Upper lobe of left lung (tissue), 6 donors: ENCODE measurements at regions not wholly inside any gene's neighbourhood (a gene's known extent, or its start where the extent isn't known, plus 50 kb on each side); places are given as distances from the start of the nearest gene placed in this dataset.
"Not testable (repeated sequence)": the region's sequence is repeated elsewhere in the genome, so short reads cannot be mapped to it uniquely, and the experiment has no call there.

Source experiments
- ATAC-seq, 2 donors: fragments of 200-7000 bp; cut with Tn5 transposase; one replicate each; pipeline ENCODE4 v1.9.1; 2022; ENCODE audit warnings: mild to moderate bottlenecking in 2 of 2, moderate library complexity in 2 of 2; ENCODE audit not compliant: low FRiP score in 2 of 2
- DNase-seq, 2 donors: peaks; one replicate each; pipeline ENCODE4 v3.0.0-alpha.2; 2019 to 2020
- H3K27ac ChIP-seq, 4 donors: fragments of 200-600 bp; sonication (generic); one replicate each; pipeline ENCODE4 v1.5.1; 2016 to 2019
- H3K27me3 ChIP-seq, 4 donors: fragments of 200-600 bp; sonication (generic); one replicate each; pipeline ENCODE4 v1.5.1; 2017 to 2019
- H3K36me3 ChIP-seq, 4 donors: fragments of 200-600 bp; sonication (generic); one replicate each; pipeline ENCODE4 v1.5.1; 2016 to 2019
- H3K4me1 ChIP-seq, 4 donors: fragments of 200-600 bp; sonication (generic); one replicate each; pipeline ENCODE4 v1.5.1; 2018 to 2019
- H3K4me3 ChIP-seq, 4 donors: fragments of 200-600 bp; sonication (generic); one replicate each; pipeline ENCODE4 v1.5.1; 2017 to 2019; ENCODE audit warnings: mild to moderate bottlenecking in 2 of 4, moderate library complexity in 1 of 4
- H3K9me3 ChIP-seq, 4 donors: fragments of 200-600 bp; sonication (generic); one replicate each; pipeline ENCODE4 v1.5.1; 2018 to 2019
- CTCF ChIP-seq, 6 experiments: fragments of 450-650 bp in 4 of 6; fragments of 200-600 bp in 2 of 6; sonication (generic) in 2 of 6; IDR thresholded peaks; one replicate each; pipeline ENCODE4 v1.5.1; 2016 to 2019; ENCODE audit warnings: antibody characterized with exemption in 6 of 6
- EP300 ChIP-seq, 4 donors: sonication (generic); formaldehyde crosslinking; IDR thresholded peaks; one replicate each; pipeline ENCODE4 v1.5.1; 2017; ENCODE audit warnings: antibody characterized with exemption in 4 of 4, control low read depth in 2 of 4
- POLR2A ChIP-seq, 4 donors: fragments of 450-650 bp; IDR thresholded peaks; one replicate each; pipeline ENCODE4 v1.5.1; 2016 to 2017; ENCODE audit warnings: antibody characterized with exemption in 4 of 4, mild to moderate bottlenecking in 2 of 4
- POLR2AphosphoS5 ChIP-seq, 2 donors: sonication (generic); formaldehyde crosslinking; IDR thresholded peaks; one replicate each; pipeline ENCODE4 v1.5.1; 2017; ENCODE audit warnings: antibody characterized with exemption in 2 of 2
- WGBS, 2 donors: methylation state at CpG; one replicate each; pipeline ENCODE4 v1.1.5; 2017 to 2018; 5-methylcytosine and 5-hydroxymethylcytosine counted together
- donor health status: DM: no; HTN: no; CAD: no; lungs with moderate emphysema.
- donor health status: DM: no; HTN: yes; CAD: no; lungs with severe emphysema.

DNA sequence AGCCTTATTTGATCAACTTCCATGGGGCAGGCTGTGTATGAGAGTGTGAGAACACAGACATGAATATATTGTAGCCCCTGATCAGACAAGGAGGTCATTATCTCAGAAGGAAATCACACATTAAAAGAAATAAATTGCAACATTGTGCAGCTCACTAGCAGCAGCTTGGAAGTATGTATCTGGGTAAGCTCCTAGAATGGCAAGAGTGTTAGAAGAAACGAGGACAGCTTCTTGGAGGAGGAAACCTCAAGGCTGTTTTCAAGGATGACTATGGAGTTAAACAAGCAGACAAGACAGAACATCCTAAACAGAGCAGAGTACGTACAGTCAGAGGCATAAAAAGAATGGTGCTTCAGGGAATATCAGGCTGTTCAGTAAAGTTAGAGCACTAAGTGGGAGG, 511.0 kb downstream of the SLCO4C1 start:
- Histone ChIP-seq H3K4me3 (no peak overlapping the region), H3K4me1 (no peaks in the 10 kb centered on the region), H3K9me3 (no peaks in the 10 kb centered on the region), H3K27ac (no peak overlapping the region), H3K27me3 (no peaks in the 10 kb centered on the region), H3K36me3 (no peaks in the 10 kb centered on the region)
- DNase-seq = no peak
- WGBS, 2 donors = 50 to 60% methylated on average over 2 of the region's 2 CpGs
- TF ChIP-seq POLR2AphosphoS5 (IDR thresholded peaks at IDR 0.05) (no peak), EP300 (IDR thresholded peaks at IDR 0.05) (no peak), CTCF (IDR thresholded peaks at IDR 0.05) (no peak), POLR2A (IDR thresholded peaks at IDR 0.05) (no peak)
- no peak for ATAC-seq

DNA sequence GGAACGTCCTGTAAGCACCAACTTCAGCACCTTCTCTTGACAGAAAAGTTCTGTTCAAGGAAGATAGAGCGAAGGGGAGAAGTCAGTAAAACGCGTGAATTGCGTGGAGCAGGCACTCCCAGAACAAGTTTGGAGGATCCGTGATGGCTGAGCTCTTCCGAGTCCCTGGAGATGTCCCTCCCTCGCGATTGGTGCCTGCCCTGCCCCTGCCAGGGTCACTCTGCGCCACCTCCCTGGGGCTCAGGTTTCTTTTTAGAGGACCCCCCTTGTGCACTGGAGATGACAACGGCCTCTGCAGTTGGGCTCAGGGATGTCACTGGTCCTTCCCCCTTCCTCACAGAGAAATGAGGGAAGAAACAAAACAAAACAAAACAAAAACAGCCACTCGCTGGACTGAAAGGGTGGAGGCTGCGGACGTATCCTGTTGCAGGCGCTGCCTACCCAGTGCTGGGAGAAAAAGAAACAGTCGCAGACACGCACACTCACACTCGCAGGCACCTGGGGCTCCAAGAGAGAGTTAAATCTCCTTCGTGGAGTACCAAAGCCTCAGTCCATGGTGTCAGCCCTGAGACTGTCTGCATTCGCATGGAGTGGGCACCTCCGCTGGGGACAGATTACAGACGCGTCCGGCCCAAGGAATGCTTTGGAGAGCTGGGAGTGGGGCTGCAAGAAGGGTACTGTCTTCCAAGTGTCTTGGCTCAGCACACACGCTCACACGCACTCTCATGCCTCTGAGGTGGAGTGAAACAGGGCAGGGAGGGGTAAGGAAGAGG, 512.7 kb downstream of the SLCO4C1 start:
- no peaks in the 10 kb centered on the region for H3K4me1 ChIP-seq
- H3K27me3 ChIP-seq = no peaks in the 10 kb centered on the region
- TF ChIP-seq CTCF (IDR thresholded peaks at IDR 0.05) (no peak), EP300 (IDR thresholded peaks at IDR 0.05) (no peak), POLR2AphosphoS5 (IDR thresholded peaks at IDR 0.05) (no peak), POLR2A (IDR thresholded peaks at IDR 0.05) (no peak)
- H3K4me3 ChIP-seq = peak overlapping the region in 2 of 4 donors; percentile 34 to 48
- no peaks in the 10 kb centered on the region for H3K36me3 ChIP-seq
- 33 to 80% methylated on average over 18 to 26 of the region's 26 CpGs for WGBS, 2 donors
- ATAC-seq (peak; percentile 54 to 67), DNase-seq (peak in 1 of 2 donors; percentile 27)
- H3K9me3 ChIP-seq = no peaks in the 10 kb centered on the region
- no peak overlapping the region for H3K27ac ChIP-seq

DNA sequence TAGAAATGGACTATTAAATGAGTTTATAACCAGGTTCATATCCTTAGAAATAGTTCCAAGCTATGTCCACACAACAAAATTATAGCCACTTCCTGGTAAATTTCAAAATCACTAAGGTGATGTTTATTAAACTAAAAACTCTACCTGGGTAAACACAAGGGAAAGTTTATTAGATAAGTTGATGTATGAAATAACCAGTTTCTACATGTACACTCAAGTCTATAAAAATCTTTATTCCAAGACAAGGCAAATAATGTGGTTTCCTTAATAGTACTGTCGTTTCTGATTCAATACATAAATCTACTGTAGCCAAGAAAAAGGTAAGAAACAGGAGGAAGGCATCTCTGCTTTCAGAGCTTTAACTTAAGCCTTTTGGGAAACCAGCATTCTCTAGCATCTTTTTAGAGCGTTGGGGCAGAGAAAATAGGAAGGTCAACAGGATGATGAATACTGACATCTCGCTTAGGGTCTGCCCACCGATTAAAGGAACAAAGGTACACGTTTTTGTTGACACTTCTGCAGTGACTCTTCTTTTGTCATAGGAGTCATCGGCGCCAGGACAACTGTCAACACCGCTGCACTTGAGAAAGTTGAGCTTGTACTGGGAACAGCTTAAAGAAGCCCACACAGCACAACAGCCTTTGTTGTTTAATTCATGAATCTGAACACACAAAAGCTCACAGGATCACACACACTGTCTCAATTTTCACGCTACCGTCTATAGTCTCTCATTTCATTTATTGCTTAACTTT, 513.6 kb downstream of the SLCO4C1 start:
- ATAC-seq = no peak
- no peak for TF ChIP-seq POLR2A (IDR thresholded peaks at IDR 0.05)
- no peak for TF ChIP-seq CTCF (IDR thresholded peaks at IDR 0.05)
- no peak for TF ChIP-seq POLR2AphosphoS5 (IDR thresholded peaks at IDR 0.05)
- TF ChIP-seq EP300 (IDR thresholded peaks at IDR 0.05) = no peak

GRCh38 chr5:101751105-101751504, 545.0 kb downstream of the SLCO4C1 start:
- H3K4me1 ChIP-seq = no peaks in the 10 kb centered on the region
- TF ChIP-seq EP300 (IDR thresholded peaks at IDR 0.05) (no peak), POLR2A (IDR thresholded peaks at IDR 0.05) (no peak), CTCF (IDR thresholded peaks at IDR 0.05) (no peak), POLR2AphosphoS5 (IDR thresholded peaks at IDR 0.05) (no peak)
- no peaks in the 10 kb centered on the region for H3K36me3 ChIP-seq
- no peaks in the 10 kb centered on the region for H3K27me3 ChIP-seq
- H3K27ac ChIP-seq = no peak overlapping the region
- no peak overlapping the region for H3K4me3 ChIP-seq
- 61 to 62% methylated on average over 3 of the region's 3 CpGs for WGBS, 2 donors
- DNase-seq = no peak
- no peak for ATAC-seq
- no peaks in the 10 kb centered on the region for H3K9me3 ChIP-seq

More for the DNA sequence above, 513.6 kb downstream of the SLCO4C1 start:
- WGBS, 2 donors = 62 to 75% methylated on average over 10 of the region's 10 CpGs
- no peaks in the 10 kb centered on the region for H3K27me3 ChIP-seq
- H3K27ac ChIP-seq = no peak overlapping the region
- H3K4me1 ChIP-seq = no peaks in the 10 kb centered on the region
- H3K4me3 ChIP-seq = no peak overlapping the region
- no peaks in the 10 kb centered on the region for H3K9me3 ChIP-seq
- H3K36me3 ChIP-seq = no peaks in the 10 kb centered on the region
- no peak for DNase-seq

DNA sequence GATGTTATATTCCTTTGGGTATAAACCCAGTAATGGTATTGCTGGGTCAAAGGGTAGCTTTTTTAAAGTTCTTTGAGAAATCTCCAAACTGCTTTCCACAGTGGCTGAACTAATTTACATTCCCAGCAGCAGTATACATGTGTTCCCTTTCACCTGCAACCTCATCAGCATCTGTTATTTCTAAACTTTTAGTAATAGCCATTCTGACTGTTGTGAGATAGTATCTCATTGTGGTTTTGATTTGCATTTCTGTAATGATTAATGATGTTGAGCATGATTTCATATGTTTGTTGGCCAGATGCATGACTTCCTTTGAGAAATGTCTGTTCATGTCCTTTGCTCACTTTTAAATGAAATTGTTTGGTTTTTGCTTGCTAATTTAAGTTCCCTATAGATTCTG, 553.1 kb downstream of the SLCO4C1 start:
- not testable (repeated sequence) for H3K36me3 ChIP-seq, DNase-seq, H3K9me3 ChIP-seq, ATAC-seq, H3K27ac ChIP-seq, H3K27me3 ChIP-seq, H3K4me3 ChIP-seq, H3K4me1 ChIP-seq
